ENCODE measurements at regions not wholly inside any gene's neighbourhood (a gene's known extent, or its start where the extent isn't known, plus 50 kb on each side); places are given as distances from the start of the nearest gene placed in this dataset.

- H3K9ac ChIP-seq (ENCODE audit: low read depth in 1 of 2, low read length in 2 of 2): no peak overlapping the region
- H3K4me3 ChIP-seq (ENCODE audit: low read length in 2 of 2): no peak overlapping the region
- no peaks in the 10 kb centered on the region for H3K9me3 ChIP-seq (ENCODE audit: control insufficient read depth in 2 of 2, low read length in 2 of 2)
- H3K36me3 ChIP-seq (ENCODE audit: control insufficient read depth in 2 of 2, insufficient read depth in 2 of 2, low read length in 2 of 2): no peaks in the 10 kb centered on the region
- no peaks in the 10 kb centered on the region for H3K27me3 ChIP-seq (ENCODE audit: control insufficient read depth in 2 of 2, insufficient read depth in 2 of 2, low read length in 2 of 2)
- no peak overlapping the region for H3K27ac ChIP-seq (ENCODE audit: low read depth in 2 of 2, low read length in 2 of 2)
- H3K4me1 ChIP-seq (ENCODE audit: control insufficient read depth in 2 of 2, insufficient read depth in 2 of 2, low read length in 2 of 2): peaks cover 8 to 13% of the 10 kb centered on the region in 2 donors
Measured at GRCh38 chr1:212231372-212231771, 53.8 kb upstream of the PPP2R5A start.

- Histone ChIP-seq H3K36me3 (ENCODE audit: control insufficient read depth in 2 of 2, insufficient read depth in 2 of 2, low read length in 2 of 2) (no peaks in the 10 kb centered on the region), H3K9ac (ENCODE audit: low read depth in 1 of 2, low read length in 2 of 2) (no peak overlapping the region), H3K4me3 (ENCODE audit: low read length in 2 of 2) (no peak overlapping the region), H3K27me3 (ENCODE audit: control insufficient read depth in 2 of 2, insufficient read depth in 2 of 2, low read length in 2 of 2) (no peaks in the 10 kb centered on the region), H3K4me1 (ENCODE audit: control insufficient read depth in 2 of 2, insufficient read depth in 2 of 2, low read length in 2 of 2) (peaks cover 15 to 21% of the 10 kb centered on the region in 2 donors), H3K9me3 (ENCODE audit: control insufficient read depth in 2 of 2, low read length in 2 of 2) (no peaks in the 10 kb centered on the region), H3K27ac (ENCODE audit: low read depth in 2 of 2, low read length in 2 of 2) (no peak overlapping the region)
Measured at GRCh38 chr1:212232090-212232489, 53.1 kb upstream of the PPP2R5A start.

GRCh38 chr1:212233321-212233720 lies 51.9 kb upstream of the PPP2R5A start:
- Histone ChIP-seq H3K27me3 (ENCODE audit: control insufficient read depth in 2 of 2, insufficient read depth in 2 of 2, low read length in 2 of 2) (no peaks in the 10 kb centered on the region), H3K9me3 (ENCODE audit: control insufficient read depth in 2 of 2, low read length in 2 of 2) (no peaks in the 10 kb centered on the region), H3K27ac (ENCODE audit: low read depth in 2 of 2, low read length in 2 of 2) (no peak overlapping the region), H3K9ac (ENCODE audit: low read depth in 1 of 2, low read length in 2 of 2) (no peak overlapping the region), H3K4me1 (ENCODE audit: control insufficient read depth in 2 of 2, insufficient read depth in 2 of 2, low read length in 2 of 2) (peaks cover 20 to 25% of the 10 kb centered on the region in 2 donors), H3K36me3 (ENCODE audit: control insufficient read depth in 2 of 2, insufficient read depth in 2 of 2, low read length in 2 of 2) (no peaks in the 10 kb centered on the region), H3K4me3 (ENCODE audit: low read length in 2 of 2) (no peak overlapping the region)

GRCh38 chr1:212234431-212235395 lies 50.5 kb upstream of the PPP2R5A start:
- no peak overlapping the region for H3K9ac ChIP-seq (ENCODE audit: low read depth in 1 of 2, low read length in 2 of 2)
- no peaks in the 10 kb centered on the region for H3K9me3 ChIP-seq (ENCODE audit: control insufficient read depth in 2 of 2, low read length in 2 of 2)
- H3K4me3 ChIP-seq (ENCODE audit: low read length in 2 of 2): no peak overlapping the region
- no peaks in the 10 kb centered on the region for H3K27me3 ChIP-seq (ENCODE audit: control insufficient read depth in 2 of 2, insufficient read depth in 2 of 2, low read length in 2 of 2)
- peaks cover 20 to 28% of the 10 kb centered on the region in 2 donors for H3K4me1 ChIP-seq (ENCODE audit: control insufficient read depth in 2 of 2, insufficient read depth in 2 of 2, low read length in 2 of 2)
- no peaks in the 10 kb centered on the region for H3K36me3 ChIP-seq (ENCODE audit: control insufficient read depth in 2 of 2, insufficient read depth in 2 of 2, low read length in 2 of 2)
- H3K27ac ChIP-seq (ENCODE audit: low read depth in 2 of 2, low read length in 2 of 2): no peak overlapping the region

Measured in mucosa of rectum (tissue), 2 donors.